NCI-H1105 treated with DMSO at 0.1 percent for 48 hours (cell line): ENCODE measurements at regions not wholly inside any gene's neighbourhood (a gene's known extent, or its start where the extent isn't known, plus 50 kb on each side); places are given as distances from the start of the nearest gene placed in this dataset.

Experiments used
- DNase-seq: peaks from one replicate; lab custom pipeline; 2025; lab: John Stamatoyannopoulos, UW

DNA sequence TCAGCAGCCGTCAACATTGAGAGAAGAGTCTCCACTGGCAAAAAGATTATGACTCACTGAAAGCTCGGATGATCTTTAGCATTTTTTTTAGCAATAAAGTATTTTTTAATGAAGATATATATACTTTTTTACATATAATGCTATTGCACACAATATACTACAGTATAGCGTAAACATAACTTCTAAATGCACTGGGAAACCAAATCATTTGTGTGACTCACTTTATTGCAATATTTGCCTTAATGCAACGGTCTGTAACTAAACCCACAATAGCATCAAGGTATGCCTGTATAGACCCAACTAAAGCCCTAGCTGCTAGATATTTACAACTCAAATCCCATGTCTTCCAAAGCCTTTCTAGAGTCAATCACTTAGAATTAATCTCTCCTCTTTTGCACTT is 52.3 kb upstream of the EDNRA start:
- no peak for DNase-seq

GRCh38 chr4:147430111-147430510 is 50.8 kb upstream of the EDNRA start:
- no peak for DNase-seq
